SK-N-MC (cell line): ENCODE measurements at regions not wholly inside any gene's neighbourhood (a gene's known extent, or its start where the extent isn't known, plus 50 kb on each side); places are given as distances from the start of the nearest gene placed in this dataset.
A peak's percentile ranks its signal among the peaks of the same experiment; 100 is the strongest.
"Not testable (repeated sequence)": the region's sequence is repeated elsewhere in the genome, so short reads cannot be mapped to it uniquely, and the experiment has no call there.

Source experiments
- DNase-seq: peaks from one replicate; pipeline ENCODE4 v3.0.0-alpha.2; 2011; ENCODE audit warnings: low read depth, low spot score
- H3K27ac ChIP-seq: fragments of 200-600 bp; sonication (generic); 2 replicates; pipeline ENCODE4 v1.5.1; 2016; ENCODE audit warnings: mixed run types
- H3K36me3 ChIP-seq: fragments of 200-600 bp; sonication (generic); 2 replicates; pipeline ENCODE4 v1.6.1; 2017; ENCODE audit warnings: antibody characterized with exemption, low read length, mixed read lengths; ENCODE audit not compliant: insufficient read depth
- H3K4me3 ChIP-seq: fragments of 200-600 bp; sonication (generic); 2 replicates; pipeline ENCODE4 v1.5.1; 2016
- H3K9ac ChIP-seq: fragments of 200-600 bp; sonication (generic); 2 replicates; pipeline ENCODE4 v1.8.0; 2017; ENCODE audit warnings: mixed run types, mixed read lengths; ENCODE audit not compliant: insufficient read length
- H3K9me3 ChIP-seq: fragments of 200-600 bp; sonication (generic); 2 replicates; pipeline ENCODE4 v1.6.1; 2017; ENCODE audit warnings: low read depth, mild to moderate bottlenecking, antibody characterized with exemption, low read length, moderate library complexity, mixed read lengths
- EZH2 ChIP-seq: fragments of 200-600 bp; sonication (generic); IDR thresholded peaks from one replicate; pipeline ENCODE4 v1.6.1; 2017; ENCODE audit warnings: antibody characterized with exemption
- FOXP2 ChIP-seq: optimal IDR thresholded peaks from 2 replicates; pipeline ENCODE3; 2011; ENCODE audit warnings: mild to moderate bottlenecking, moderate library complexity; ENCODE audit not compliant: insufficient read depth; ENCODE audit errors: extremely low read length, control extremely low read depth
- POLR2AphosphoS5 ChIP-seq: IDR thresholded peaks from 2 replicates; pipeline ENCODE4 v1.6.1; 2012; ENCODE audit warnings: mild to moderate bottlenecking, low read depth, low read length, borderline replicate concordance

- H3K4me3 ChIP-seq = no peak overlapping the region
- no peaks in the 10 kb centered on the region for H3K9me3 ChIP-seq
- no peak for DNase-seq
- TF ChIP-seq POLR2AphosphoS5 = no peak
- TF ChIP-seq FOXP2 = no peak
- no peak for TF ChIP-seq EZH2
- no peak overlapping the region for H3K27ac ChIP-seq
- H3K9ac ChIP-seq = no peak overlapping the region
- H3K36me3 ChIP-seq = no peaks in the 10 kb centered on the region
Measured at GRCh38 chrX:41014776-41015360, 70.4 kb upstream of the USP9X start.

- not testable (repeated sequence) for H3K9ac ChIP-seq, H3K4me3 ChIP-seq, H3K27ac ChIP-seq, H3K9me3 ChIP-seq, DNase-seq, H3K36me3 ChIP-seq
Measured at GRCh38 chrX:41017785-41018184, 67.5 kb upstream of the USP9X start.

DNA sequence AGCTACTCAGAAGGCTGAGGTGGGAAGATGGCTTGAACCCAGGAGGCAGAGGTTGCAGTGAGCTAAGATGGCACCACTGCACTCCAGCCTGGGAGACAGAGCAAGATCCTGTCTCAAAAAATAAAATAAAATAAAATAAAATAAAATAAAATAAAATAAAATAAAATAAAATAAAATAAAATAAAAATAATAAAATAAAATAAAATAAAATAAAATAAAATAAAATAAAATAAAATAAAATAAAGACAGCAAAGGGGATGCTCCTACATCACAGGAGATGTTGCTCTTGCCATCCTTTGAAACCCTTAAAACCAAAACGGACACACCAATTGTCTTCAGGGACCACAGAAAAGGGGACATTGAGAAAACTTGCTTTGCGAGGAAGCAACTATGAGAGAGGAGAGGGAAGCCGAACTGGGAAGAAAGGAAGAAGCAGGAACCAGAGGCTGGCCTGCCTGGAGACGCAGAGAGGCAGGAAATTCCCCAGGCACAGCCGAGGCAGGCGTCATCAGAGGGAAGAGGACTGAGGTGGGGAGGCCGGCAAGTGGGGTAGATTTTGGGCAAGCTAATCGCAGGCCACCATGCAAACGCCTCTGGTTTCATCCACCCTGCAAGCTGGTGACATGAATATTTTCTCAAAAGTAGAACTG, 66.7 kb upstream of the USP9X start:
- H3K36me3 ChIP-seq, H3K9ac ChIP-seq, H3K9me3 ChIP-seq, DNase-seq, H3K4me3 ChIP-seq, H3K27ac ChIP-seq: not testable (repeated sequence)

DNA sequence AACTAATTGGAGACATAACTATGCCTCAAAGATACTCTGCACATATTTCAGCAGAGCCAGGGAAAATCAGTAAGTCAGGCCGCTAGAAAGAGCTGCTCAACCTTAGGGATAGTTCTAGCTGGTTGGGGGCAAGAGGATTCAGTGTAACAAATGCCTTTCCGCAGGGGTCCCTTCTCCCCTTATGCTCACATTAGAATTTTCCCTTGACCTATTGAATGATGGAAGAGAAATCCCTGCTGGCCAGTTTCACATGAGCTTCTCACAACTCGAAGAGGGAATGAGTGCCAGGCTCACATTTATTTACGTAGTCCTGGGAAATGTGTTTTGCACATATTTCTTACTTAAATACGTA, 66.2 kb upstream of the USP9X start:
- no peaks in the 10 kb centered on the region for H3K9me3 ChIP-seq
- no peak overlapping the region for H3K9ac ChIP-seq
- TF ChIP-seq POLR2AphosphoS5 = no peak
- TF ChIP-seq FOXP2 = no peak
- TF ChIP-seq EZH2 = no peak
- no peak overlapping the region for H3K4me3 ChIP-seq
- no peak overlapping the region for H3K27ac ChIP-seq
- DNase-seq = no peak
- no peaks in the 10 kb centered on the region for H3K36me3 ChIP-seq

GRCh38 chrX:41022566-41022965, 62.7 kb upstream of the USP9X start:
- DNase-seq = no peak
- Histone ChIP-seq H3K4me3 (no peak overlapping the region), H3K9ac (no peak overlapping the region), H3K9me3 (no peaks in the 10 kb centered on the region), H3K27ac (no peak overlapping the region), H3K36me3 (no peaks in the 10 kb centered on the region)
- TF ChIP-seq POLR2AphosphoS5 (no peak), EZH2 (no peak), FOXP2 (no peak)

- H3K27ac ChIP-seq = no peak overlapping the region
- DNase-seq = no peak
- no peaks in the 10 kb centered on the region for H3K9me3 ChIP-seq
- H3K9ac ChIP-seq = no peak overlapping the region
- H3K36me3 ChIP-seq = no peaks in the 10 kb centered on the region
- H3K4me3 ChIP-seq = no peak overlapping the region
- TF ChIP-seq POLR2AphosphoS5 (no peak), EZH2 (no peak), FOXP2 (no peak)
Measured at GRCh38 chrX:41023098-41023497, 62.1 kb upstream of the USP9X start.

GRCh38 chrX:41024335-41024734, 60.9 kb upstream of the USP9X start:
- not testable (repeated sequence) for DNase-seq

GRCh38 chrX:41024755-41025154, 60.5 kb upstream of the USP9X start:
- no peaks in the 10 kb centered on the region for H3K36me3 ChIP-seq
- H3K9ac ChIP-seq = no peak overlapping the region
- H3K4me3 ChIP-seq = no peak overlapping the region
- no peak for TF ChIP-seq FOXP2
- no peak for TF ChIP-seq POLR2AphosphoS5
- no peak for TF ChIP-seq EZH2
- H3K27ac ChIP-seq = no peak overlapping the region
- no peaks in the 10 kb centered on the region for H3K9me3 ChIP-seq
- no peak for DNase-seq

More at GRCh38 chrX:41024335-41024734, 60.9 kb upstream of the USP9X start:
- H3K36me3 ChIP-seq, H3K4me3 ChIP-seq, H3K27ac ChIP-seq, H3K9me3 ChIP-seq, H3K9ac ChIP-seq: not testable (repeated sequence)

DNA sequence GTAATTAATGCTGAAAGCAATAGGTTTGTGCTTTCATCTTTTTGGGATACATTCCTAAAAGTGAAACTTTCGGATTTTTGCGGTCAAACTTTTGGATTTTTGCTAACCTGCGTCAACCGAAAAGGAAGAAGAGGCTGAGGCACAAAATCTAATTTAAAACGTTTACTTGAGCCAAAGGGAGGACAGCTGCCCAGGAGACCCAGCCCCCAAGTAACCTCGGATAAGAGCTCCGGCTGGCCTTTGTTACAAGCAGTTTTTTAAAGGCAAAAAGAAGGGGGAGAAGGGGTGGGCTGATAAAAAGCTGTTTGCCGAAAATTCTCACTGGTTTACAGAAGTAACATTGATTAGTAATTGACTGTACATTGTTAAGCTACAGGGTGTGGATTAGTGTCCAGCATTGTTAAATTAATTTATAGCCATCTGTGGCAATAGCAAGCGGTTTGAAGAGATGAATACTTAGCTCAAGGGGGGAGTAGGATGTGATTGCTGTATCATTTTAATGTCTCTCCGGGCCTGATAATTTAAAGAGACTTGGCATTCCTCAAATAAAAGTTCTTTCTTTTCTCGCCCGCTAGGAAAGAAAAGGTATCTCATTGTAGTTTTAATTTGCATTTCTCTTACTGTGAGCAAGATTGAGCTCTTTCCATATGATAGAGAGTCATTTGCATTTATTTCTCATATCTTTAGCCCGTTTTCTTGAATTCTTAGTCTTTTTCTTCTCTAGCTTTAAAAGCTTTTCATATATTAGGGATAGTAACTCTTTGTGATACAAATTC, 59.1 kb upstream of the USP9X start:
- peak overlapping the region; percentile 49 for H3K4me3 ChIP-seq
- no peaks in the 10 kb centered on the region for H3K9me3 ChIP-seq
- no peaks in the 10 kb centered on the region for H3K36me3 ChIP-seq
- DNase-seq = no peak
- no peak for TF ChIP-seq FOXP2
- TF ChIP-seq POLR2AphosphoS5 = no peak
- TF ChIP-seq EZH2 = no peak
- no peak overlapping the region; the same call in 1 of the 2 replicates for H3K27ac ChIP-seq
- H3K9ac ChIP-seq = peak overlapping the region; percentile 53
